Mammary epithelial cell (primary cell): ENCODE measurements at regions not wholly inside any gene's neighbourhood (a gene's known extent, or its start where the extent isn't known, plus 50 kb on each side); places are given as distances from the start of the nearest gene placed in this dataset.

Experiments
- EZH2 ChIP-seq: IDR thresholded peaks from 2 replicates; pipeline ENCODE4 v1.6.1; 2012; ENCODE audit warnings: low read length, inconsistent platforms, borderline replicate concordance
- TF ChIP-seq, protein P1 (sequence below), 2 donors: IDR thresholded peaks in 1 of 2; conservative IDR thresholded peaks in 1 of 2; 2 replicates each; pipeline ENCODE4 v1.5.1; 2011 to 2012; ENCODE audit warnings: inconsistent platforms in 2 of 2, low read length in 2 of 2, mild to moderate bottlenecking in 2 of 2, control low read depth in 1 of 2, low read depth in 1 of 2; ENCODE audit not compliant: insufficient read depth in 1 of 2; ENCODE audit errors: extremely low read depth in 1 of 2

DNA sequence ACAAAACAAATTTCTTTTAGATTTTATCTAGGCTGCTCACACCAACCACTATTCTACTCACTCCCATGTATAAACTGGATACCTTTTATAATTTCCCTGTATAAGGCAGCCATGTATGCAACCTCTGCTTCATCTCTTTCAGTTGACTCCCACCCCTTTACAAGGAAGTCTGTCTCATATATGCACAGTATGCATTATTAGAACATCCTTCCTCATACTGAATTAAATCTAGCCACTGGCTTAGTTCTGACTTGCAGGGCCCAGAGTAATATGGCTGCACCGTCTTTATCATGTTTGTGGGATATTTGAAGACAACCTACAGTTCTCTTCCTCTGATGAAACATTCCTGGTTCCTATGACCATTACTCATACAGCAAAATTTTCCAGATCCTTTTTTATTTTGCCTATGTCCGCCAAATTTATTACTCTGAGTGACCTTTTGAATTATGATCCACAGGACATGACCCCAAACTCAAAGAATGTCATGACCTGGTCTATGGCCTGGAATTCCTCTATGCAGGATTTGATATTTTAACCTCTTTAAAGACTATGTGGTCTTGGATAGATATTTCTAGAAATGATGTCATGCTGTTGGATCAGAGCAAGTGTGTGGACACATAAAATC, 76.6 kb upstream of the ITGA1 start:
- TF ChIP-seq EZH2: no peak
- TF ChIP-seq, protein P1, sequence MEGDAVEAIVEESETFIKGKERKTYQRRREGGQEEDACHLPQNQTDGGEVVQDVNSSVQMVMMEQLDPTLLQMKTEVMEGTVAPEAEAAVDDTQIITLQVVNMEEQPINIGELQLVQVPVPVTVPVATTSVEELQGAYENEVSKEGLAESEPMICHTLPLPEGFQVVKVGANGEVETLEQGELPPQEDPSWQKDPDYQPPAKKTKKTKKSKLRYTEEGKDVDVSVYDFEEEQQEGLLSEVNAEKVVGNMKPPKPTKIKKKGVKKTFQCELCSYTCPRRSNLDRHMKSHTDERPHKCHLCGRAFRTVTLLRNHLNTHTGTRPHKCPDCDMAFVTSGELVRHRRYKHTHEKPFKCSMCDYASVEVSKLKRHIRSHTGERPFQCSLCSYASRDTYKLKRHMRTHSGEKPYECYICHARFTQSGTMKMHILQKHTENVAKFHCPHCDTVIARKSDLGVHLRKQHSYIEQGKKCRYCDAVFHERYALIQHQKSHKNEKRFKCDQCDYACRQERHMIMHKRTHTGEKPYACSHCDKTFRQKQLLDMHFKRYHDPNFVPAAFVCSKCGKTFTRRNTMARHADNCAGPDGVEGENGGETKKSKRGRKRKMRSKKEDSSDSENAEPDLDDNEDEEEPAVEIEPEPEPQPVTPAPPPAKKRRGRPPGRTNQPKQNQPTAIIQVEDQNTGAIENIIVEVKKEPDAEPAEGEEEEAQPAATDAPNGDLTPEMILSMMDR (conservative IDR thresholded peaks at IDR 0.05 in 1 of 2, IDR thresholded peaks at IDR 0.05 in 1 of 2; ENCODE audit: extremely low read depth in 1 of 2, insufficient read depth in 1 of 2, low read depth in 1 of 2, low read length in 2 of 2): no peak
